Right lobe of liver (tissue), 4 donors: ENCODE measurements at regions not wholly inside any gene's neighbourhood (a gene's known extent, or its start where the extent isn't known, plus 50 kb on each side); places are given as distances from the start of the nearest gene placed in this dataset.

Source experiments
- POLR2A ChIP-seq: fragments of 450-650 bp; IDR thresholded peaks from one replicate; pipeline ENCODE4 v1.6.1; 2017; ENCODE audit warnings: antibody characterized with exemption, mild to moderate bottlenecking
- TF ChIP-seq, protein P1 (sequence below), 4 donors: fragments of 200-600 bp in 3 of 4; fragments of 450-650 bp in 1 of 4; IDR thresholded peaks; one replicate each; pipeline versions ENCODE4 v1.5.1 to v1.8.0; 2016 to 2022; ENCODE audit warnings: antibody characterized with exemption in 4 of 4, mild to moderate bottlenecking in 2 of 4
- donor health status: DM: no; HTN: no; CAD: no.
- donor health status: DM: no; HTN: no; CAD: no.
- donor health status: DM: no; HTN: yes; CAD: no.

- TF ChIP-seq, protein P1, sequence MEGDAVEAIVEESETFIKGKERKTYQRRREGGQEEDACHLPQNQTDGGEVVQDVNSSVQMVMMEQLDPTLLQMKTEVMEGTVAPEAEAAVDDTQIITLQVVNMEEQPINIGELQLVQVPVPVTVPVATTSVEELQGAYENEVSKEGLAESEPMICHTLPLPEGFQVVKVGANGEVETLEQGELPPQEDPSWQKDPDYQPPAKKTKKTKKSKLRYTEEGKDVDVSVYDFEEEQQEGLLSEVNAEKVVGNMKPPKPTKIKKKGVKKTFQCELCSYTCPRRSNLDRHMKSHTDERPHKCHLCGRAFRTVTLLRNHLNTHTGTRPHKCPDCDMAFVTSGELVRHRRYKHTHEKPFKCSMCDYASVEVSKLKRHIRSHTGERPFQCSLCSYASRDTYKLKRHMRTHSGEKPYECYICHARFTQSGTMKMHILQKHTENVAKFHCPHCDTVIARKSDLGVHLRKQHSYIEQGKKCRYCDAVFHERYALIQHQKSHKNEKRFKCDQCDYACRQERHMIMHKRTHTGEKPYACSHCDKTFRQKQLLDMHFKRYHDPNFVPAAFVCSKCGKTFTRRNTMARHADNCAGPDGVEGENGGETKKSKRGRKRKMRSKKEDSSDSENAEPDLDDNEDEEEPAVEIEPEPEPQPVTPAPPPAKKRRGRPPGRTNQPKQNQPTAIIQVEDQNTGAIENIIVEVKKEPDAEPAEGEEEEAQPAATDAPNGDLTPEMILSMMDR (IDR thresholded peaks at IDR 0.05), result no peak
- no peak for TF ChIP-seq POLR2A
These were observed 304.1 kb downstream of the SH3GL2 start for GRCh38 chr9:17882688-17883594.
